Uterus (tissue), 2 donors: ENCODE measurements at regions not wholly inside any gene's neighbourhood (a gene's known extent, or its start where the extent isn't known, plus 50 kb on each side); places are given as distances from the start of the nearest gene placed in this dataset.

Source experiments
- CTCF ChIP-seq, 4 experiments: fragments of 200-600 bp in 2 of 4; fragments of 450-650 bp in 2 of 4; sonication (generic) in 2 of 4; IDR thresholded peaks; one replicate each; pipeline ENCODE4 v1.5.1; 2016 to 2019; ENCODE audit warnings: antibody characterized with exemption in 4 of 4, mild to moderate bottlenecking in 2 of 4, moderate library complexity in 1 of 4
- POLR2A ChIP-seq, 2 donors: fragments of 450-650 bp; IDR thresholded peaks; one replicate each; pipeline ENCODE4 v1.6.1; 2016; ENCODE audit warnings: antibody characterized with exemption in 2 of 2, mild to moderate bottlenecking in 1 of 2, moderate library complexity in 1 of 2

- TF ChIP-seq POLR2A (IDR thresholded peaks at IDR 0.05) (no peak), CTCF (IDR thresholded peaks at IDR 0.05) (no peak)
Observed at GRCh38 chr4:32589097-32589496, 1868.9 kb downstream of the PCDH7 start.
